WI38 (cell line): ENCODE measurements at regions not wholly inside any gene's neighbourhood (a gene's known extent, or its start where the extent isn't known, plus 50 kb on each side); places are given as distances from the start of the nearest gene placed in this dataset.
"Not testable (repeated sequence)": the region's sequence is repeated elsewhere in the genome, so short reads cannot be mapped to it uniquely, and the experiment has no call there.

Experiments used
- H3K4me3 ChIP-seq: 2 replicates; pipeline ENCODE4 v1.5.1; 2011; ENCODE audit warnings: low read depth, mild to moderate bottlenecking, control low read depth, low read length
- CTCF ChIP-seq: IDR thresholded peaks from 2 replicates; pipeline ENCODE4 v1.5.1; 2012; ENCODE audit warnings: low read depth, mild to moderate bottlenecking, control low read depth, low read length

- H3K4me3 ChIP-seq: no peak overlapping the region
- TF ChIP-seq CTCF: no peak
Measured at GRCh38 chr4:60485276-60485675, 714.9 kb upstream of the ADGRL3 start.

- not testable (repeated sequence) for H3K4me3 ChIP-seq
Measured at GRCh38 chr4:60487118-60487761, 712.9 kb upstream of the ADGRL3 start.

- H3K4me3 ChIP-seq: no peak overlapping the region
- no peak for TF ChIP-seq CTCF
Measured at GRCh38 chr4:60500810-60501209, 699.3 kb upstream of the ADGRL3 start.

GRCh38 chr4:60502733-60503132 is 697.4 kb upstream of the ADGRL3 start:
- no peak overlapping the region for H3K4me3 ChIP-seq
- no peak for TF ChIP-seq CTCF

- no peak for TF ChIP-seq CTCF
- no peak overlapping the region for H3K4me3 ChIP-seq
Measured at GRCh38 chr4:60506061-60506460, 694.1 kb upstream of the ADGRL3 start.

GRCh38 chr4:60522265-60522664 is 677.9 kb upstream of the ADGRL3 start:
- no peak overlapping the region for H3K4me3 ChIP-seq
- no peak for TF ChIP-seq CTCF

GRCh38 chr4:60531776-60532379 is 668.2 kb upstream of the ADGRL3 start:
- no peak overlapping the region for H3K4me3 ChIP-seq

More at GRCh38 chr4:60531776-60532379, 668.2 kb upstream of the ADGRL3 start:
- no peak for TF ChIP-seq CTCF
